GM18498 (cell line): ENCODE measurements at regions not wholly inside any gene's neighbourhood (a gene's known extent, or its start where the extent isn't known, plus 50 kb on each side); places are given as distances from the start of the nearest gene placed in this dataset.

Source experiments
- ATAC-seq: cut with Tn5 transposase; IDR thresholded peaks from one replicate; pipeline ENCODE4 v1.9.1; 2021; ENCODE audit warnings: mild to moderate bottlenecking, moderate library complexity; ENCODE audit not compliant: unreplicated experiment

- no peak for ATAC-seq
Measured at GRCh38 chr14:65308536-65308935, 104.0 kb upstream of the FUT8 start.

- no peak for ATAC-seq
Measured at GRCh38 chr14:65310568-65310967, 102.0 kb upstream of the FUT8 start.

GRCh38 chr14:65312859-65313258, 99.7 kb upstream of the FUT8 start:
- ATAC-seq, result no peak

- peak; percentile 62 for ATAC-seq
Measured at GRCh38 chr14:65318636-65319506, 93.7 kb upstream of the FUT8 start.

- no peak for ATAC-seq
Measured at GRCh38 chr14:65320661-65321308, 91.7 kb upstream of the FUT8 start.

GRCh38 chr14:65321370-65321875, 91.1 kb upstream of the FUT8 start:
- ATAC-seq, result peak; percentile 65

GRCh38 chr14:65329481-65329880, 83.0 kb upstream of the FUT8 start:
- no peak for ATAC-seq

- no peak for ATAC-seq
Measured at GRCh38 chr14:65329911-65330310, 82.6 kb upstream of the FUT8 start.

- ATAC-seq, result no peak
Measured at GRCh38 chr14:65330416-65330815, 82.1 kb upstream of the FUT8 start.

GRCh38 chr14:65331652-65332051, 80.9 kb upstream of the FUT8 start:
- ATAC-seq, result no peak

- no peak for ATAC-seq
Measured at GRCh38 chr14:65332141-65332871, 80.2 kb upstream of the FUT8 start.

GRCh38 chr14:65333943-65334687, 78.4 kb upstream of the FUT8 start:
- no peak for ATAC-seq

GRCh38 chr14:65334765-65335410, 77.6 kb upstream of the FUT8 start:
- no peak for ATAC-seq

- no peak for ATAC-seq
Measured at GRCh38 chr14:65335411-65335947, 77.1 kb upstream of the FUT8 start.

- ATAC-seq, result peak; percentile 74
Measured at GRCh38 chr14:65336191-65336591, 76.3 kb upstream of the FUT8 start.

GRCh38 chr14:65339866-65340265, 72.7 kb upstream of the FUT8 start:
- no peak for ATAC-seq

GRCh38 chr14:65344011-65344410, 68.5 kb upstream of the FUT8 start:
- ATAC-seq, result no peak

- no peak for ATAC-seq
Measured at GRCh38 chr14:65345266-65345665, 67.3 kb upstream of the FUT8 start.

GRCh38 chr14:65346474-65346873, 66.1 kb upstream of the FUT8 start:
- ATAC-seq, result no peak

GRCh38 chr14:65346895-65347294, 65.6 kb upstream of the FUT8 start:
- ATAC-seq, result no peak
